Hematopoietic multipotent progenitor cell treated with erythropoietin and hydrocortisone succinate and interleukin-3 and kit ligand, for 8 days (in vitro differentiated cells): ENCODE measurements at regions not wholly inside any gene's neighbourhood (a gene's known extent, or its start where the extent isn't known, plus 50 kb on each side); places are given as distances from the start of the nearest gene placed in this dataset.

Experiments
- DNase-seq: peaks from one replicate; pipeline ENCODE4 v3.0.0-alpha.2; 2015

DNA sequence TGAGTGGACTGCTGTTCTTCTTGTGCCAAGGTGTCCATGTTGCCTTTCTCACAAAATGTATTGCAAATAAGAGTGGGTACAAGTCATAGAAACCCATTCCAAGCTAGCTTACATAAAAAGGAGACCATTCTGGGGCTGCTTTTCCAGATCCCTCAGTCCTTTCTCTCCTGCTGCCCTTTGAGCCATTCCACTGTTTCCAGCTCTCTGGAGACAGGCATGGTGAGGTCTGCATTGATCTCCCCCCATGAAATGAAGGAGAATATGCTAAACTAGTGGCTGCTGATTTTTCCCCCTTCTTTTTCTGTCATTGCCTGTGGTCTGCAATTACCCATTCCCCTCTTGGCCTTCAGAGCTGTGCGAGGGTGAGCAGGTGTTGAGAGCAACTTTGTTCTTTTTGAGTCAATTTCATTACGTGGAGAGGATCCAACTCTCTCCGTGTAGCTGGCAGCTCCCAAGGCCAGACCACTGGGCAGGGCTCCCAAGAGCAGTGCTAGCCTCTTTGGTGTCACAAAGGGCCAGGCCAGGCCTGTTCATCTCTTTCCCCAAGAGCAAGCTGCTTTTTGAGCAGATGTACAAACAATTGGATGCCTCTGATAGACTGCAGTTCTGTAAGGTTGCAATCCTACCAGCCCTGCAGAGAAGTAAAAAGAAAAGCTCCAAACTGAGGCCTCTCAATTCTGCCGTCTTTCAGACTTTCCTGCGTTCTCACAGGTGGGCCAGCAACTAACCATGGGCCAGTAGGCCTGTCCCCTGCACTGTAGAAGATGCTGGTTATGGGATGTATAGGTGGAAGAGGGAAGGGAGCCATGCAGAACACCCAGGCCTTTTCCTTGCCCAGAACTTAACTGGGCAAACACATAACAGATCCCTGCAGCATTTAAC lies 96.1 kb upstream of the ARMC2 start:
- DNase-seq = no peak

DNA sequence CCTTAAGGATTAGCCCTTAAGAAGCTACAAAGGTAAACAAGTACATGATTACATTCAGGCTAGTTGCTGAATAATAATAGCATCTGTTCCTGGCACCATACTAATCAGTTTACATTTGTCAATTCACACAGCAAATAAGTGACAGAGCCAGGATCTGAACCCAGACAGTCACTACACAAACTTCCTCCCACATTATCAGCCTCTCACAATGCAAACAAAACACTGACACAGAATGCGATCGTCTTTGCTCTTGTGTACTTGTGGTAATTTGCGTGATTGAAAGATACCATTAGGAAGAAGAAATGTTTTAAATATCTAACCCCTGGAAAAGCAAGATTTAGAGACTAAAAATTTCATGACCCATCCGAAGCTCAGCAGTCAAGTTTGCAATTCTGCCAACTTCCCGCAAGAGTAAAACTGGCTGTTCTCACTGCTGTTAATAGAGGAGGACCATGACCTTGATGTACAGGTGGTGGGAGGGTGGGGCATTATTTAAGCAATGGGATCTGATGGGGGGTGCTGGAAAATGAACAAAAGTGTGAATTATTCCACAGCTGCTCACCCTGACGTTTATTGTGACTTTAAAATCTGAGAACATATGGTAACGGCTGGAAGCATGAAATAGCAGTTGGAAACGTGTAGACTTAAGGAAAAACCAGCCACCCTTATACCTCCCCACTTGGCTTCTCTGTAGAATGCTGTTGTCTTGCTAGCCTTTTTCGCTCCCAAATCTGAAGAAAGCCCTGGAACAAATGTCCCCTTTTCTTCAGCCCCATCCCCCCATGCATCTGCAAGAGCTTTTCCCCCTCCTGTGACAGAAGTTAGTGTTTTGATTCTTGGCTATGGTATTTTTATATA lies 95.3 kb upstream of the ARMC2 start:
- no peak for DNase-seq

DNA sequence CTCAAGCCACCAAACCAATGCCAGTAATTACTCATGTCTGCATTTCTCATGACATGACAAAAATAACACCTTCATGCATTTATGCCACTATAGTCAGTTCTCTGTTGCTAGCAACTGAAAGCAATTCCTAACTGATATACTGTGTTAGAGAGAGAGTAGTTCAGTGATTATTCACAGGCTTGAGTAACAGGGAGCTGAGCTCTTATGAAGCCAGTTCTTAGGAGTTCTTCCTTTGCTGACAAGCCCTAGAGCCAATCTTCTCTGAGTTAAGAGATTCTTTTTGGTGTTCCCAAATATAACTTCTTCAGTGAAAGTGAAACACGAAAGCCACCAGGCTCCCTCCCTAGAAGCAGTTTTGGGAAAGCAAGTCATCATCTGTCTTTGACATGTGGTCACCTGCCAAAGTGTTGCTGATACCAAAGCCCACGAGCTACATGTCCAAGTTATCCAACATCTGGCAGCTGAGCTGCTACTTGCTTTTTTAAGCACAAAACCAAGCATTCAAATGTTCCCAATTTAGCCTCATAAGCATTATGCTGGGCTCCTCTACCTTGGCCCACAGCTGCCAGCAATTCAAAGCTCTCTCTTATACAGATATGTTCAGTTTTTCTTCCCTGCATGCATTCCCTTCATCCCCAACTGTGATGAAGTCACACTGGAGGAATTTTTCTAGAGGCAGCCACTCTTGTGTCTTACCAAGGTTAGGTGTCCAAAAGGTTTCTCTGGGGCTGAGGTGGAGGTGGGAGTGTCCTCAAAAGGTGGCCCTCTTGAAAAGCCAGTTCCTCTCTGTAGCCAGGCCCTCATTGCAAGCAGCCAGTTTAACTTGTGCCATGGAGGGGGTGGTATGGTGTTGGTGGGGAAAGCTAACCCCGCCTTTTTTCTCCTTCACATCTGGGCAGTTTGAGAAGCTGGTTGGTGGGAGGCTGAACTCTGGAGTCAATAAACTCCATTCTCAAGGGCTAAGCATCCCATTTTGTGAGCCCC lies 92.7 kb upstream of the ARMC2 start:
- DNase-seq = no peak

DNA sequence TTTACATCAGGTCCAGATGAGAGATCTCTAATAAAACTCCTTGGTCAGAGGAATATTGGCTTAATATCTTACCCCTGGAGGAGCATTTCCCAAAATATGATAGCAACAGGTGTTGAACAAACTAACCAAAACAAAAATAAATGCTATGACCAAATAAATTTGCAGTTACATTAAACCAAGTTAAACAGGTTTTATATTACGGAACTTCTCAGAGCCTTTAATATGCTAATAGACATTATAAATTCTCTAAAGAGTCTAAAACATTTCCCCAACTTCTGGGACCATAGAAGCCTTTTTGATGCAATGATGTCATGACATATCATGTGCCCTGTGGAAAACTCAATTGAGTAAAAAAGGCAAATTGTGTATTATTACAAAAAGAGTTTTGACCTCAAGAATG lies 90.9 kb upstream of the ARMC2 start:
- DNase-seq = no peak

DNA sequence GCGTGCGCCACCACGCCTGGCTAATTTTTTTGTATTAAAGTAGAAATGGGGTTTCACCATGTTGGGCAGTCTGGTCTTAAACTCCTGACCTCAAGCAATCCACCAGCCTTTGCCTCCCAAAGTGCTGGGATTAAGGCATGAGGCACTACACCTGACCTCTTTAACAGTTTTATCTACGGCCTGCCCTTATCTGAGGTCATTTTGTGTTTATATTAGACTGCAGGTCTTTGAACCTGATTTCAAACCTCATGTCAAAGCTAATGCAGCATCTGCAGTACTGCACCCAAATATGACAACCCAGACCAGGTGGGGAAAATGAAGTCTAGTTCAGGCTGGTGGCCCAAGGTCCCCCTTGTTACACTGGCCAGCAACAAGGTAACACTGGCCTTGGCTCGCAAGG lies 89.3 kb upstream of the ARMC2 start:
- DNase-seq = no peak

DNA sequence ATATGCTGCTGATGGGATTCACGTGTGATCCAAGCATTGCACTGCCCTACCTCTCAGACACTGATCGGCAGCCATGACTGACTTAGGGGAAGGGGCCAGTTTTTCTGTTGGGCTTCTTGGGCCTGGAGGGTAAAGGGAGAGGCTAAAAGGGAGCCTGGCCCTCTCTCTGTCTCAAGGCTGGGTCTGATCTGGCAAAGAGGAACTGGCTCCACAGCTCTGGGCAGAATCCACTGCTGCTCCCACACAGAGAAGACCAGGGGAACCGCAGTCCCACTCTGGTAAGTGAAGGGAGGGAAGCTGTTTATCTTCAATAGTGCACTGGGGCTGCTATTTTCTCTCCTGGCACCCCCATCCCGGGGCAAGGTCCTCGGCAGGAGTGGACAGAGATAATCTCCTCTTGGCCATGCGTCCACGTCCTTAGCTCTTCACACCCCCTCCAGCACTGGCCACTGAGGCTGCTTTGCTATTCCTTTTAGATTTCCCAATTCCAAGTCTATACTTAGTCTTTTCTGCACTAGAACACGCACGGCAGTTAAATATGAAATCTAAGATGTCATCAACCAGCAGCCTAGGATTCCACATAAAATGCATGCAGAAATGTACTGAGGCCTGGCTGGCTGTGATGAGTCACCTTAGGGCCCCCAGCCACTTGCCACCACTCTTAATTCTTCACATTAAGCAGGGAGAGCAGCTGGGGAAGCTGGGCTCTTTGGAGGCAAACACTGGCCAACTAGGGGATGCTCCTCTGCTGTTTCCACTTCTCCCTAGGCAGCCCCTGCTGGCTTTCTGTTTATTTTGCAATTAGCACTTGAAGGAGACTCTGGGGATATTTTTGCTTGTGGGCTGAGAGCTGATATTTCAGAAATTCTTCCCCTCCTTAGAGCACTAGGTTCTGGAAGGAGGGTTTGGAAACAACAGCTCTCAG lies 87.8 kb upstream of the ARMC2 start:
- no peak for DNase-seq

DNA sequence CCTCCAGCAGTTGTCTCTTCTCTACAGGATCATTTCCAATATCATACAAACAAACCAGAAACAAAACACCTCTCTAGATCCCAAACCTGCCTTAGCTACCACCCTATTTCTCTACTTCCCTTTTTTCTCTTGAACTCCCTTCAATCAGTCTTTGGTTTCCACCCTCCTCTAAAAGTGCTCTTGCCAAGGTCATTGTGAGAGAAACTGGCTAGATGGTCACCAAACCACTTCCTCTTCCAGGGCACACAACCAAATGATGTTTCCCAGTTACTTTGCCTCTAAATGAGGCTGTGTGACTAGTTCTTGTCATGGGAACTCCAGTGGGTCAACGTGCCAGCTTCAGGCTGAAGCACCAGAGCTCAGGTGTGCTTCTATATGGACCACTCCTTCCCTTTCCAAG lies 85.8 kb upstream of the ARMC2 start:
- peak; percentile 23 for DNase-seq

DNA sequence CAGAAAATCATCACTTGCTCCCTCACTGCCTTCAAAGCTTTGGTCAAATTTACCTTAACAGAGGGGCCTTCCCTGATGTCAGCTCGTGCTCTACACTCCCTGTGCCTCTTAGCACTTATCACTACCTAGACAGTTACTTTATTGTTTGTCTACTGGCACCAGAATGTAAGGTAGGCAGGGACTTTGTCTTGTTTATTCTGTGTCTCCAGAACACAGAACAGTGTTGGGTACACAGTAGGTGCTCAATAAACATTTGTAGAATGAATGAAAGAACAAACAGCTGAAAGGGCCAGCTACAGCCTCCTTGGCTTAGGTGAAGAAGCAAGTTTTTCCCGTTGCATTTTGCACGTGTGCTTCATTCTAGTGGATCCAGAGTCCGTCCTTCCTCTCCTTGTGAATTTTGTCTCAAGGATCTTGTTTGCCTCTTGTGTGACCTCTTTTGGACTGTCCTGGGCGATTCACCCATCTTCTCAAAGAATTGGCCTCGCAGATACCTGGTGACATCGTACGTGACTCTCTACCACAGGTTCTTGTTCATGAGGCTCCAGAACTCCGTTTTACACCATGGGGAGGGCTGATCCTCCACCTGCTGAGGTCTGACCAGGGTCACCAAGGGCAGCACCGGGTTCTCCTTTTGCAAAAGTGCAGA lies 84.2 kb upstream of the ARMC2 start:
- no peak for DNase-seq

DNA sequence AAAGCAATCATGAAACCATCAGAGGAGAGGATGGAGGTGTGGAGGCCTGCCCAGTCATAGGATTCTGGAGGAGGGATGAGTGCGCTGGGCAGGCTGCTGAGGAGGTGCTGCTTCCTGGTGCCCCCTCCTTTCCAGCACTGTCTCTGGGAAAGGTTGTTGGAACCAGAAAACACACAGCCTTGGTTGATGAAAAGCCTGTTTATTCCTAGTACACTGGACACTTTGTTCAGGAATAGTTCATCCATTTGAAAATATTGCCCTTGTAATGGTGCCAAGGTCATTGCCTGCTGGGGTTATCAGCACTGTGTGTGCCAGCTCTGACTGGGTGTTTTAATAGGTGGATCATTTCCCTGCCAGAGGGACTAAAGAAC lies 83.7 kb upstream of the ARMC2 start:
- no peak for DNase-seq

DNA sequence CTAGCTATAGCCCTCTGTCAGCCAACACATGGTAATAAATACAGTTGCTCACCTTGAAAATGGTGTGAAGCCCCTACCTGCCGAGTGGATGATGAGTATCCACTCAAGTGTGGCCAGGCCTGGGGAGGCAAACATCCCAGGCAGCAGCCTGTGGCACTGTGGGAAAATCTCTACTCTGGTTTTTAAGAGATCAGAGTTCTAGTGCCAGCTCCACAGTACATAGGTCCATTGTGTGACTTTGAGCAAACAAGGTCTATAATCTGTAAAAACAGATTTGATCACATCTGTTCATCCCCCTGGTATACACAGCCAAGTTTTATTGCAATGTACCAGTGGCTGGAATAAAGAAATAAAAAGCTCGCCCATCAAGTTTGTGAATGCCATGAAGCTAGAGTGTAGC lies 82.7 kb upstream of the ARMC2 start:
- no peak for DNase-seq

DNA sequence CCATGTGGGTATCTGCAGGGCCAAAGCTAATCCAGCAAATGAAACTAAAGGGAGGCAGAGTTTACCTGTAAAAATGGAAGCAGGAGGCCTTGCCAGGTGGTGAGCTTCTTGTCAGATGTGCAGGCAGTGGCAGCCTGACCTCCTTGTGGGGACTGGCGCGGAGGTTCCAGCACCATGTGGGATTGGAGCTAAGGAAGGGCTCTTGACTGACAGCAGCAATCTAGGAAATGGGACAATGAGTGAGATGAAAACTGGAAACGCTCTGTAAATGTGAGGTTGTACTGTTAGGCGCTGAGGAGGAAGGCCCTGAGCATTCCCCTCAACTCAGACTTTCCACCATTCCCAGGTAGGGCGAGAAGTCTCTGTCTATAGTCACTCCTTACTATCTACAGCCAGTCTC lies 81.8 kb upstream of the ARMC2 start:
- no peak for DNase-seq

DNA sequence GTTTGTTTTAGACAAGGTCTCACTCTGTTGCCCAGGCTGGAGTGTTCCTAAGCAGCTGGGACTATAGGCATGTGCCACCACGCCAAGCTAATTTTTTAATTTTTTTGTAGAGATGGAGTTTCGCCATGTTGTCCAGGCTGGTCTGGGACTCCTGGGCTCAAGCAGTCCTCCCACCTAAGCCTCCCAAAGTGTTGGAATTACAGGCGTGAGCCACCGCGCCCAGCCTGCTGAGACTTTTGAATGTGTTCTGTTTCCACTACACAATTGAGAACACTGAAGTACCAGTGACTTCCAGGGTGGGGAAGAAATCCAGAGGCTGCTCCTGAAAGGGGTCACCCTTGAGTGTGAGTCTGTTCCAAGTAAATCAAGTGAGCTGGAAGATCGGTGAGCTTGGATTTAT lies 81.3 kb upstream of the ARMC2 start:
- DNase-seq = no peak

DNA sequence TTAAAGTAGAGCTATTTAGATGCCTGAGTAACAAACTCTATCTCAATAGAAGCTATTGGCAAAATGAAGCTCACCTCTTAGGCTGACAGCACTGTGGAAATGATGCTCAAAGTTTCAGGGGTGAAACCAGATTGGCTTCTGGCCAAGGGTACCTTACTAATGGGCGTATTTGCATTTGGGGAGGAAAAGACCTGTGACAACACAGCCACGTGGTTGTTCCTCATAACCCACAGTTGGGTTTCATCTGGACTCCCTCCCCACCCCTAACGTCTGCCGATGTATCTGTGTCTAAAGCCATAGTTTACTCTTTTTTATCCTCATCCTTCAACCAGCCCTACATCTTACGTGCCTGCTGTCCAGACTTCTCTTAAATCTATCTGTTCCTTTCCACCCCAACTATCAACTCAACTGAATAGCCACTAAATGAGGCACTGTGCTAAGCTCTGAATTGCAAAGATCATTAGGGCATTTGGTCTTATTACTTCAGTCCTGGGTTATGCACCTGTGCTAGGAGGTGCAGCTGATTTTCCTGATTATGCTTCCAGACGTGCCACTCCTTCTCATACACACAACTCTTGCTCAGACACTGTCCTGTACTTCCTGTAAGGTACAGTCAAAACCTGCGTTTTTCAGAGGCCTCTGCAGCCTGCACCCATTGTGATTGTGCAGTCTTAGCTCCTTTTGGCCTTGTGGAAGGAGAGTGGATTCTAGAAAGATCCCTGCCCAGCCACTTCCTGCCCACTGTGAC lies 80.6 kb upstream of the ARMC2 start:
- no peak for DNase-seq

DNA sequence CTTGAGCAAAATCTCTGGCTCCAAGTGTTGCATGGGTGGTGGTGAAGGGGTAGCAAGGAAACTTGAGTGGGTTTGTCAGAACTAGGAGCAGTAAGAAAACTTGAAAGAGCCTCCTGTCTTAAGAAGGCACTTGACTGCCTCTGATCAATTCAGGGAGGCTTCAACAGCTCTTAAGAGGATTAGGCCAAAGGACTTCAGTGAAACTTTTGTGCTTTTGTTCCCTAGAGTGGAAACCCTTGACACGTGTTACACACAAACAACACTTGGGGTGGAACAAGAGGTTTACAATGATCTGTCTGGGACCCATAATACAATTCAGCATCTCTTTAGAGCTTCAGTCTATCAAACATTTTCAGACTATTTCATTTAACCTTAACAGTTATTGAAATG lies 80.1 kb upstream of the ARMC2 start:
- no peak for DNase-seq

DNA sequence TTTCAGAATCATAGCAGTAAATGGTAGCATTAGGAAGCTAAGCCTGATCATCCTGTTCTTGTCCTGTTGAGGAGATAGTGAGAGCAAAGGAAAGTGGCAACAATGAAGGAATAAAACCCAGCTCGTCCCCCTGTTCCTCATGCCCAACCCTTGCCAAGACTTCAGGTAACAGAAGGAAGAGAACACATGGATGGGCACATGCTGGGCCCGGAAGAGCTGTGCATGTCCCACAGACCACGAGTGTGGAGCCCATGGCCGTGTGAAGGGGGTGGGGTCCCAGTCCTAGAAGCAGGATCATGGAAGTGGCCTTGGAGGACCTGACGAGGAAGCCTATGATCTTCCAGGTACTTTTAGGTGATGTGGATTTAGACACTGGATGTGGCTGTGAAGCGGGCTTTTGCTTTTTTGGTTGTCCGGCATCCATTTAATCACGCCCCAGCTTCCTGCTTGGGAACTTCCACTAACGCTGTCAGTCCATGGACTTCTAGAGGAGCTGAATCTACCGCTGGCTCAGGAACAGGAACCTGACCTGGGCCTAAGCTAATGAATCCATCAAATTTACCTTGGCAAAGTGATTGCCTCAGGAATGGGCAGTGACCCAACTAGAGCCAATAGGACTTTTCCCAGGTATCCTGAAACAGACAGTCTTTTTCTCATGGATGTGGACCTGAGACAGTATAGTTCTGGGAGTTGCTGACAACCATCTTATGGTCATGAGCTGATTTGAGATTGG lies 79.3 kb upstream of the ARMC2 start:
- DNase-seq = no peak

DNA sequence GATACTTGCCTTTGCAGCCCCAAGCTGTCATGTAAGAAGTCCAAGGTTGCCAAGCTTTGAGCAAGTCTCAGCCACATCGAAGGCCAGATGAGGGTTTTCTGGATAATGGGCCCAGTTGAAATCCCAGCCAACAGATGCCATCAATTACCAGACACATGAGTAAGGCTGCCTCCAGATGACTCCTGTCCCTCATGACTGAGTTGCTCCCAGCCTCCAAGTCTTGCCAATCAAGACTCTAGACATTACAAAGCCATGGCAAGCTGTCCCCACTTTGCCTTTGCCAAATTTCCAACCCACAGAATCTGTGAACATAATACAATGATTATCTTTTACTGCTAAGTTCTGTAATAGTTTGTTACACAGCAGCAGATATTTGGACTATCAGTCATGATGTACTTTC lies 76.8 kb upstream of the ARMC2 start:
- no peak for DNase-seq

DNA sequence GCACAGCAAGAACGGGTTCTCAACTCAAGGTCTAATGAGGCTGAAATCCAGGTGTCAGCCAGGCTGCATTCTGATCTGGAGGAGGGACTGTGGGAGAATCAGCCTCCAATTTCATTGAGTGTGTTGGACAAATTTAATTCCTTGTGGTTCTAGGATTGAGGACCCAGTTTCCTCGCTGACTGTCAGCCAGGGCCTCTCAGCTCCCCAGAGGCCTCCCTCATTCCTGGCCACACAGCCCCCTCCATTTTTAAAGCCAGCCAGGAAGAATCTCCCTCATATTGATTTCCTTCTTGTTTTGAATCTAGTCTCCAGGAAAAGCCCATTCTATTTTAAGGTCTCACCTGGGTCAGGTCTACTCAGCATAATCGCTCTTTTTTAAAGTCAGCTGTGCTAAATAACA lies 73.7 kb upstream of the ARMC2 start:
- no peak for DNase-seq

DNA sequence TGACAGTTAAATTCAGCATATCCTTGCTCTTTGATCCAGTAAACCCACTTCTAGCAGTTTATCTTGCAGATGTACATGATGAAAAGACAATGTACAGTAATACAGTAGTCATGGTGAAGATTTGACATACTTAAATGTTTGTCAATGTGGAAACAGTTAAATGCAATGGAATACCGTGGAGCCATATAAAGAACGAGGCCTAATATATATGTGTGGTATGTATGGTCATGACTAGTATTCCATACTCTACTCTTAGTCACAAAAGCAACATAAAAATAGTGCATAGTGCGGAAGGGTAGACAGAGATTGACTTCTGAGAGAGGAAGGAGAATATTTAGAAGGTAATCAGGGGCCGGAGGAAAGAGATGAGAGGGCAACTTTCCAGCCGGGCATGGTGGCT lies 70.7 kb upstream of the ARMC2 start:
- no peak for DNase-seq

DNA sequence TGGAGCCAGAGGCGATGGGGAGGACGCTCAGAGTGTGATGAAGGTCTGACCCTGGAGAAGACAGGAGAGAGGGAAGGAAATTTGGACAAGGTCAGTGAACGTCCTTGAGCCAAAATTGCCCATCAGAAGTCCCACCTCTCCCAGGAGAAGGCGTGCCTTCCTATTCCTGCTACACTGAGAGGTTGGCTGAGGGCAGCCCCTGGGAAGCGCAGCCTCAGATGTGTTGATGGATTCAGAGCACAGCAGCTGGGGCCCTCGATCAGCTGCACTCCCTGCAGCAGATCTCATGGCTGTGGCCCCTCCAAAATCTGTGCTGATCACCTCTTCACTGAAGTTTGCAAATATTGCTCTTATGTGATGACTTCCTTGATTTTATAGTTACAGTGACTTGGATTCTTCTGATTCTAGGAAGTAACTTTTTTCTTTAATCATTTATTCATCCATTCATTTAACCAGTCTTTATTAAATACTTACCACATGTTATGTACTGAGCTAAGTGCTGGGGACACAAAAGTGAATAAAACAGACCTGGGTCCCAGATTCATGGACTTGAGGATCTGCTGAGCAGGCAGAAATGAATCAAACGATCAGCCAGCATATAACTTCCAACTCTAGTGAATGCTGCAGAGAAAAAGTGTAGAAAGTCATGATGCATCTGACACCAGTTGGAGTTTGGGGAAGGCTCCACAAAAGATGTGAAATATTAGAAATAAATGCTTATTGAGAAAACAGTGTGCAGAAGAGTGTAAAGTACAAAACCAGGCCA lies 69.6 kb upstream of the ARMC2 start:
- DNase-seq = no peak
